SIG-M5 treated with dmso at 0.1 percent for 504 hours (cell line): ENCODE measurements at regions not wholly inside any gene's neighbourhood (a gene's known extent, or its start where the extent isn't known, plus 50 kb on each side); places are given as distances from the start of the nearest gene placed in this dataset.
"Not testable (repeated sequence)": the region's sequence is repeated elsewhere in the genome, so short reads cannot be mapped to it uniquely, and the experiment has no call there.

ENCODE experiments used
- DNase-seq: peaks from one replicate; lab custom pipeline; 2025; ENCODE audit not compliant: unreplicated experiment; lab: John Stamatoyannopoulos, UW

GRCh38 chr2:242063850-242064249, 194.3 kb downstream of the RTP5 start:
- DNase-seq, result no peak

GRCh38 chr2:242064364-242065250, 195.1 kb downstream of the RTP5 start:
- no peak for DNase-seq

- no peak for DNase-seq
These were observed 195.9 kb downstream of the RTP5 start for GRCh38 chr2:242065426-242065825.

- no peak for DNase-seq
These were observed 199.5 kb downstream of the RTP5 start for GRCh38 chr2:242069018-242069417.

- DNase-seq, result not testable (repeated sequence)
These were observed 200.4 kb downstream of the RTP5 start for GRCh38 chr2:242069938-242070395.

GRCh38 chr2:242070726-242071125, 201.2 kb downstream of the RTP5 start:
- DNase-seq, result not testable (repeated sequence)

- not testable (repeated sequence) for DNase-seq
These were observed 201.8 kb downstream of the RTP5 start for GRCh38 chr2:242071377-242071776.

GRCh38 chr2:242071936-242072335, 202.4 kb downstream of the RTP5 start:
- DNase-seq, result not testable (repeated sequence)

- DNase-seq, result no peak
These were observed 205.6 kb downstream of the RTP5 start for GRCh38 chr2:242075168-242075567.

GRCh38 chr2:242075696-242076095, 206.2 kb downstream of the RTP5 start:
- DNase-seq, result no peak

GRCh38 chr2:242076184-242076583, 206.7 kb downstream of the RTP5 start:
- not testable (repeated sequence) for DNase-seq

GRCh38 chr2:242078426-242078825, 208.9 kb downstream of the RTP5 start:
- not testable (repeated sequence) for DNase-seq

- DNase-seq, result not testable (repeated sequence)
These were observed 210.3 kb downstream of the RTP5 start for GRCh38 chr2:242079792-242080191.

- not testable (repeated sequence) for DNase-seq
These were observed 211.2 kb downstream of the RTP5 start for GRCh38 chr2:242080575-242081214.

- DNase-seq, result not testable (repeated sequence)
These were observed 214.5 kb downstream of the RTP5 start for GRCh38 chr2:242084034-242084433.

- DNase-seq, result not testable (repeated sequence)
These were observed 215.6 kb downstream of the RTP5 start for GRCh38 chr2:242085024-242085674.

- DNase-seq, result peak; percentile 92
These were observed 216.6 kb downstream of the RTP5 start for GRCh38 chr2:242085941-242086621.

GRCh38 chr2:242088044-242088443, 218.5 kb downstream of the RTP5 start:
- DNase-seq, result peak; percentile 26

- peak; percentile 75 for DNase-seq
These were observed 219.1 kb downstream of the RTP5 start for GRCh38 chr2:242088471-242089212.

GRCh38 chr2:242089213-242089549, 219.7 kb downstream of the RTP5 start:
- DNase-seq, result not testable (repeated sequence)
